ENCODE measurements at regions not wholly inside any gene's neighbourhood (a gene's known extent, or its start where the extent isn't known, plus 50 kb on each side); places are given as distances from the start of the nearest gene placed in this dataset.

GRCh38 chr5:158482125-158482524 is 617.6 kb downstream of the EBF1 start:
- Mint-ChIP-seq H3K36me3 (ENCODE audit: low read depth) (no peaks in the 10 kb centered on the region), H3K27ac (ENCODE audit: unreplicated experiment) (no peak overlapping the region), H3K4me1 (ENCODE audit: low read depth) (peaks cover 40% of the 10 kb centered on the region), H3K27me3 (ENCODE audit: low read depth) (no peaks in the 10 kb centered on the region), H3K4me3 (ENCODE audit: unreplicated experiment) (no peak overlapping the region), H3K9me3 (ENCODE audit: low read depth) (no peaks in the 10 kb centered on the region)
- no peak for TF ChIP-seq CTCF (IDR thresholded peaks at IDR 0.05)
- no peak for DNase-seq (ENCODE audit: low spot score)

GRCh38 chr5:158478139-158478538 is 619.2 kb upstream of the CLINT1 start:
- TF ChIP-seq CTCF (IDR thresholded peaks at IDR 0.05), result no peak
- H3K4me1 Mint-ChIP-seq (ENCODE audit: low read depth), result peaks cover 6% of the 10 kb centered on the region
- no peaks in the 10 kb centered on the region for H3K9me3 Mint-ChIP-seq (ENCODE audit: low read depth)
- no peaks in the 10 kb centered on the region for H3K27me3 Mint-ChIP-seq (ENCODE audit: low read depth)
- H3K36me3 Mint-ChIP-seq (ENCODE audit: low read depth), result no peaks in the 10 kb centered on the region
- DNase-seq (ENCODE audit: low spot score), result no peak
- H3K4me3 Mint-ChIP-seq (ENCODE audit: unreplicated experiment), result no peak overlapping the region
- H3K27ac Mint-ChIP-seq (ENCODE audit: unreplicated experiment), result no peak overlapping the region

GRCh38 chr5:158477214-158477613 is 618.3 kb upstream of the CLINT1 start:
- no peak overlapping the region for H3K4me3 Mint-ChIP-seq (ENCODE audit: unreplicated experiment)
- H3K9me3 Mint-ChIP-seq (ENCODE audit: low read depth), result no peaks in the 10 kb centered on the region
- H3K27ac Mint-ChIP-seq (ENCODE audit: unreplicated experiment), result no peak overlapping the region
- peaks cover 2% of the 10 kb centered on the region for H3K4me1 Mint-ChIP-seq (ENCODE audit: low read depth)
- H3K36me3 Mint-ChIP-seq (ENCODE audit: low read depth), result no peaks in the 10 kb centered on the region
- DNase-seq (ENCODE audit: low spot score), result no peak
- no peak for TF ChIP-seq CTCF (IDR thresholded peaks at IDR 0.05)
- no peaks in the 10 kb centered on the region for H3K27me3 Mint-ChIP-seq (ENCODE audit: low read depth)

- Mint-ChIP-seq H3K27me3 (ENCODE audit: low read depth) (no peaks in the 10 kb centered on the region), H3K9me3 (ENCODE audit: low read depth) (peaks cover 6% of the 10 kb centered on the region), H3K36me3 (ENCODE audit: low read depth) (no peaks in the 10 kb centered on the region), H3K4me1 (ENCODE audit: low read depth) (no peaks in the 10 kb centered on the region), H3K4me3 (ENCODE audit: unreplicated experiment) (no peak overlapping the region), H3K27ac (ENCODE audit: unreplicated experiment) (no peak overlapping the region)
- DNase-seq (ENCODE audit: low spot score), result no peak
- no peak for TF ChIP-seq CTCF (IDR thresholded peaks at IDR 0.05)
Observed at GRCh38 chr5:158473016-158473635, 614.2 kb upstream of the CLINT1 start.

GRCh38 chr5:158471535-158471924 is 612.6 kb upstream of the CLINT1 start:
- Mint-ChIP-seq H3K27me3 (ENCODE audit: low read depth) (no peaks in the 10 kb centered on the region), H3K36me3 (ENCODE audit: low read depth) (no peaks in the 10 kb centered on the region), H3K4me1 (ENCODE audit: low read depth) (no peaks in the 10 kb centered on the region), H3K27ac (ENCODE audit: unreplicated experiment) (no peak overlapping the region), H3K4me3 (ENCODE audit: unreplicated experiment) (no peak overlapping the region), H3K9me3 (ENCODE audit: low read depth) (peaks cover 6% of the 10 kb centered on the region)
- no peak for TF ChIP-seq CTCF (IDR thresholded peaks at IDR 0.05)
- DNase-seq (ENCODE audit: low spot score), result no peak
